ENCODE measurements at regions not wholly inside any gene's neighbourhood (a gene's known extent, or its start where the extent isn't known, plus 50 kb on each side); places are given as distances from the start of the nearest gene placed in this dataset.

DNA sequence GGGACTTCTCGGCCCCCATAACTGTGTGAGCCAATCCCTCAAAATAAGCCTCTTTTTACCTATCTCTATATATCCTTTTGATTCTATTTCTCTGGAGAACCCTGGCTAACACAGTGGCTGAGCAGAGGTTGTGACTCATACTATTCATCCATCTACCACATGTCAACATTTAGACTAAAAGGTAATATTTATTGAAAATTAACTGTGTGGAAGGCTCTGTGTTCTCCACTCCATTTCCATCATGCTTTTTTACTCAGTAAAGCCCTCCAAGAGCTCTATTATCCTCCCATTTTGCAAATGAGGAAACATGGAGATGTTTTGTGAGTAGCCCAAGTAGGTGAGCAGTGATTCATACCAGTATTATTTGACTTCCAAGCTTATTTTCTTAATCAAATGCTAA lies 217.9 kb upstream of the DCBLD2 start:
- ATAC-seq (no peak), DNase-seq (no peak)
- H3K27ac ChIP-seq: no peak overlapping the region
- H3K36me3 ChIP-seq: no peaks in the 10 kb centered on the region
- H3K9me3 ChIP-seq: peaks cover 0 to 4% (median 0%) of the 10 kb centered on the region in 11 donors
- intact Hi-C loops (cut with DNase I): no loop called here
- WGBS, 2 donors: 90 to 94% methylated on average over 1 of the region's 1 CpG
- no peak overlapping the region for H3K4me3 ChIP-seq
- no peaks in the 10 kb centered on the region for H3K27me3 ChIP-seq
- H3K4me1 ChIP-seq: no peaks in the 10 kb centered on the region
- TF ChIP-seq, protein P1, sequence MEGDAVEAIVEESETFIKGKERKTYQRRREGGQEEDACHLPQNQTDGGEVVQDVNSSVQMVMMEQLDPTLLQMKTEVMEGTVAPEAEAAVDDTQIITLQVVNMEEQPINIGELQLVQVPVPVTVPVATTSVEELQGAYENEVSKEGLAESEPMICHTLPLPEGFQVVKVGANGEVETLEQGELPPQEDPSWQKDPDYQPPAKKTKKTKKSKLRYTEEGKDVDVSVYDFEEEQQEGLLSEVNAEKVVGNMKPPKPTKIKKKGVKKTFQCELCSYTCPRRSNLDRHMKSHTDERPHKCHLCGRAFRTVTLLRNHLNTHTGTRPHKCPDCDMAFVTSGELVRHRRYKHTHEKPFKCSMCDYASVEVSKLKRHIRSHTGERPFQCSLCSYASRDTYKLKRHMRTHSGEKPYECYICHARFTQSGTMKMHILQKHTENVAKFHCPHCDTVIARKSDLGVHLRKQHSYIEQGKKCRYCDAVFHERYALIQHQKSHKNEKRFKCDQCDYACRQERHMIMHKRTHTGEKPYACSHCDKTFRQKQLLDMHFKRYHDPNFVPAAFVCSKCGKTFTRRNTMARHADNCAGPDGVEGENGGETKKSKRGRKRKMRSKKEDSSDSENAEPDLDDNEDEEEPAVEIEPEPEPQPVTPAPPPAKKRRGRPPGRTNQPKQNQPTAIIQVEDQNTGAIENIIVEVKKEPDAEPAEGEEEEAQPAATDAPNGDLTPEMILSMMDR (IDR thresholded peaks at IDR 0.05): no peak

DNA sequence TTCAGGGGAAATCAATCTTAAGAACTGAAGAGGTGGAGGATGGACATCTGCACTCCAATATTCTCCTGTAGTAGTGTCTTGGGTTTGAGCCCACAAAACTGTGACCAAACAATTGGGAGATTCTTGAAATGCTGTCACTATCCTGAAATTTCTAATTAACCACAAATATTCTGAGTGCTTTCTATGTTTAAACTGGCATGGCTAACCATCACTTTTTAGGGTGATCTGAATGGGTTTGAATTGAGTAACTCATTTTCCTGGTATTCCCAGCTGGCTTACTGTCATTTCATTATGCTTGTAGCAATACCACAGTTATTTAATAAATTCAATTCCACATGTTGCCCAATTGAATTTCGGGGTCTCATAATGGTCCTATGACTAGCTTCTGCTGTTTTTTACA lies 216.9 kb upstream of the DCBLD2 start:
- peaks cover 0 to 14% (median 0%) of the 10 kb centered on the region in 11 donors for H3K9me3 ChIP-seq
- H3K4me3 ChIP-seq: no peak overlapping the region
- ATAC-seq (no peak), DNase-seq (no peak)
- intact Hi-C loops (cut with DNase I): no loop called here
- H3K27ac ChIP-seq: no peak overlapping the region
- H3K36me3 ChIP-seq: no peaks in the 10 kb centered on the region
- no peaks in the 10 kb centered on the region for H3K4me1 ChIP-seq
- 38 to 39% methylated on average over 1 of the region's 1 CpG for WGBS, 2 donors
- H3K27me3 ChIP-seq: no peaks in the 10 kb centered on the region
- TF ChIP-seq, protein P1 (IDR thresholded peaks at IDR 0.05): no peak

DNA sequence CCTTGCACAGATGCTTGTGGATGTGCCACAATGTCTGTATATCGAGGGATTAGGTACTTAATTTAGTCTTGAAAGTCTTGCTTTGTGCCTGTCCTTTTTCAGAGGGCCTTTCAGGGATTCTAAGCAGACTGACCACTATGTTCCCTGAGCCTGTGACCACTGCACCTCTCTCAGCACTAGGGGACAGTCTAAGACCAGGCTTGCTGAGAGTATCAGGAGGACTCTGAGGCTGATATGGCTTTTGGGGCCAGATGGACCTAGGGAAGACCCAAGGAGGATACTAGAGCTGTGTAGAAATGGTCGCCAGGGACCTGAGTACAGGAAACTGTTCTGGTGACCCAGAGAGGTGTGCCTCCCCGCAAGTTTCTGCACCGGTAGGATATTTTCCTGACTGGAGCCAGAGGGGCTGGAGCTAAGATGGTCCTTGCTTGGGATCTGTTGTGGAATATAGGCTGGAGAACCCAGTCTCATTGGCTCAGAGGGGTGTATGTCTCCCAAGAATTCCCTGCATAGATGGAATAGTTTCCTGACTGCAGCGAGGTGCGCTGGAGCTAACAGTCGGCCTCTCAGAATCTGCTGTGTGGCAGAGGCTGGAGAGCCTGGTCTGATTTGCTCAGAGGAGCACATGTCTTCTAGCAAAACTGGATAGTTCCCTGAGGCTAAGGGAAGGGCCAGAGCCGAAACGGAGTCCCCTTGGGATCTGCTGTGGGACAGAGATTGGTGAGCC lies 213.2 kb upstream of the DCBLD2 start:
- peaks cover 0 to 15% (median 0%) of the 10 kb centered on the region in 11 donors for H3K9me3 ChIP-seq
- WGBS, 2 donors: 76% methylated on average over 9 of the region's 9 CpGs
- H3K4me1 ChIP-seq: no peaks in the 10 kb centered on the region
- no peak overlapping the region for H3K4me3 ChIP-seq
- intact Hi-C loops (cut with DNase I): no loop called here
- ATAC-seq (no peak), DNase-seq (no peak)
- TF ChIP-seq, protein P1 (IDR thresholded peaks at IDR 0.05): peak in 3 of 9 donors; percentile 15 to 31 (median 29)
- no peaks in the 10 kb centered on the region for H3K27me3 ChIP-seq
- H3K36me3 ChIP-seq: no peaks in the 10 kb centered on the region
- H3K27ac ChIP-seq: no peak overlapping the region

DNA sequence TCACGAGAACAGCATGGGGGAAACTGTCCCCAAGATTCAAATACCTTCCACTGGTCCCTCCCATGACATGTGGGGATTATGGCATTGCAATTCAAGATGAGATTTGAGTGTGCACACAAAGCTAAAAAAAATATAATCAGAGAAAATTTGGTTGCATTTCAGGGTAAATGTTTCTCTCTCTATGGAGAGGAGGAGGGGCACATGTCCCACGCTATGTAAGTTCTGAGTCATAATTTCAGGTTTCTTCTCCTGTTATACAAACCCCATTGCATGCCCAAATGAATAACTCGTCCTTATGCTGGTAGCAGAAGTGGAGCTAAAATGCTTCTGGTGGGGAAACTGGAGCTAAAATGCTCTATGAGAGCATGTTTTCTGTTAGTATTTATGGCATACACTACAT lies 209.7 kb upstream of the DCBLD2 start:
- H3K4me1 ChIP-seq: peaks cover 0 to 9% (median 0%) of the 10 kb centered on the region in 9 donors
- intact Hi-C loops (cut with DNase I): no loop called here
- H3K36me3 ChIP-seq: no peaks in the 10 kb centered on the region
- no peak for DNase-seq
- TF ChIP-seq, protein P1 (IDR thresholded peaks at IDR 0.05): no peak
- no peaks in the 10 kb centered on the region for H3K27me3 ChIP-seq
- no peak overlapping the region for H3K27ac ChIP-seq
- H3K9me3 ChIP-seq: peaks cover 0 to 15% (median 0%) of the 10 kb centered on the region in 11 donors
- no peak for ATAC-seq
- H3K4me3 ChIP-seq: no peak overlapping the region
- 82 to 84% methylated on average over 3 of the region's 3 CpGs for WGBS, 2 donors

Data from heart right ventricle (tissue), 16 donors.